Dedifferentiated amniotic fluid mesenchymal stem cell (primary cell): ENCODE measurements at regions not wholly inside any gene's neighbourhood (a gene's known extent, or its start where the extent isn't known, plus 50 kb on each side); places are given as distances from the start of the nearest gene placed in this dataset.
"Not testable (repeated sequence)": the region's sequence is repeated elsewhere in the genome, so short reads cannot be mapped to it uniquely, and the experiment has no call there.

Experiments used
- DNase-seq: peaks from one replicate; pipeline ENCODE4 v3.0.0-alpha.2; 2016; ENCODE audit errors: extremely low spot score

DNA sequence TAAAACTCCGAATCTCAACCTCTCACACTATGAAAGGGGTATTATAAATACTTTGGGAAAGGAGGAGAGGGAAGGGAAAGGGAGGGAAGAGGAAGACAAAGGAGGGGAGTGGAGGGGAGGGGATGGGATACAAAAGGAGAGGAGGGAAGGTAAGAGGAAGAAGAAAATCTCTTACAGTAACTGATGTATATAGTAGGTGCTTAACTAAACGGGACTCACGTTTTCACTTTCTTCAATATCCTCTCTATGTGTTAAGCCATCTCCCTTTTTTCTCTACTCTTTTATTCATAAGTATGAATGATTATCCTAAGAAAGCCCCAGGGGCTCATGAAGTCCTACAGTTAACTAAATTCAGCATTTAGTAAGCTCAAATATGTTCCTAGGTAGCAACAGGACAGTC, 729.6 kb upstream of the NR2F2 start:
- DNase-seq, result no peak

DNA sequence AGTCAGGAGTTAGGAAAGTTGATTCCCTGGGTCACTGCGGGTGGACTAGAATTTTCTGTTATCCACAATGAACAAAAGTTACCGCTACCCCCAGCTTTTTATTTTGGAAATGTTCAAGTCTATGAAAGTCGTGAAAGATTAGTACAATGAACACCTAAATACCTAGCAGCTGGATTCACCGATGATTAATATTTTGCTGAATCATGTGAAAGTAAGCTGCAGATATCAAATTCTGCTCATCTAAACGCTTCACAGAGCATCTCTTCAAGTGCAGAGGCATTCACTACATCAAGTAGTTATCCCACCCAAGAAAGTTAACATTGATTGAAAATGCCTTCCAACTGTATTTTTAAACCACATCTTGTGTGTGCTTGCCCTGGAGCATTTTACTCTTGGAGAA, 729.0 kb upstream of the NR2F2 start:
- DNase-seq, result no peak

DNA sequence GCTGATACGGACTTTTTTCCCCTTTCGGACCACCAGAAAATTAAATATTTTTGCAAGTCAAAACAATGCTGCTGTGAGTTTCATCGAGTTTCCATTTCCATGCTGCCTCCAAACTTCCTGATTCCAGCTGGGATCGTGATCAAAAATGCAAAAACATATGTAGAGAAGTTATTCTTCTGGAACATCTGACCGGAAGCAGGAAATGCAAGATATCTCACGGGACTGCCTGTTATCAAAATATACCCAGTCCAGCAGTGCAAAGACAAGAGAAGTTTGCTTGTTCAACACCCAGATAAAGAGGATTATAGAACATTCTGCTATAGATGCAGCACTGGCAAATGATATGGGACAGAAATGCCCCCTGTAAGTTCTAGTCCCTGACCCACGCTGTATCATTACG, 726.7 kb upstream of the NR2F2 start:
- no peak for DNase-seq

DNA sequence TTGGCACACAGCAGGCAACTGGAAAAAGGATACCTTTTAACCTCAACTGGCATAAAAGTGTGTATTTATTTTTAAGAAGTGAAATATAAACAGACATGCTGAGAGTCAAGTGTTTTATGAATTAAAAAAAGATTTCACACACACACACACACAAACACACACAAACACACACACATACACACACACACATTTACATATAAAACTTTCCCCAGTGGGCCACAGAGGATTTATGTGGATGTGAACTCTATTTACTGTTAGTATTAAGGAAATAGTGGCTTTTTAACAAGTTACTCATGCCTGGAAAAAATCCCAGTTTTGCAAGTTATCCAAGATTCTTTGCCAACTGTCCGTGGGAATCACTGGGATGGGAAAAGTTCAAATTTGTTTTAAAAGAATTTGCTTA, 725.9 kb upstream of the NR2F2 start:
- DNase-seq, result peak; percentile 70

DNA sequence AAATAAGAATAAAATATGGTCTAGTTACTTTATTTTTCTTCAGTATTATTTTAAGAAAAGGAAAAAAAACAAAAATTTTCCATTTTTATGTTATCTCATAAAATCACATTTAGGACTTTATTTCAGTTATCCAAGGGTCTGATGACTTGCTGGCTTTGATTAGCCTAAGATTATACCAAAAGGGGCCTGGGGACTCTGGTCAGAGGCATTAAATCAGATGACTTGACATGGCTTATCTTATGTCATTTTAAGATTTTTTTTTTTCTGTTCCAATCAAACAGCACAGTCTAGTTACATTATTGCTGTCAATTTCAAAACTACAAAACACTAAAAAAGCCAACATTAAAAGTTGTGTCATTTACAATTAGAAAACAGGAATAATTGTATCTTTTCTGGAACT, 725.4 kb upstream of the NR2F2 start:
- no peak for DNase-seq

DNA sequence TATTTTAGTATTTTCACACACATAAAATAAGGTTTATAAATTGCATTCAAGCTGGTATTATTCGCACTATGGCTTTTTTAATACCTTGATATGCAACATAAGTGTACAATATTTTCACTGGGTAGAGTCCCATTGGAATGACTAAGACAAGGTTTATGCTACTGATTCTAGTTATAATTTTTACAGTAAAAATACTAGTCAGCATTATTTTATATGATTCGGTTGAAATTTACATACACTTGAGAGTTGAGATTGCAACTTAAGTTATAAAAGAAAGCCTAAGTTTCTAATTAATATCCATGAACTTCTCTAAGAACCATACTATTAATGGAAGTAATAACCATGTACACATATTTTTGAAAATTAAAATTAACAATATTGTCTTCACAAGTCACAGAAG, 723.9 kb upstream of the NR2F2 start:
- DNase-seq, result no peak

DNA sequence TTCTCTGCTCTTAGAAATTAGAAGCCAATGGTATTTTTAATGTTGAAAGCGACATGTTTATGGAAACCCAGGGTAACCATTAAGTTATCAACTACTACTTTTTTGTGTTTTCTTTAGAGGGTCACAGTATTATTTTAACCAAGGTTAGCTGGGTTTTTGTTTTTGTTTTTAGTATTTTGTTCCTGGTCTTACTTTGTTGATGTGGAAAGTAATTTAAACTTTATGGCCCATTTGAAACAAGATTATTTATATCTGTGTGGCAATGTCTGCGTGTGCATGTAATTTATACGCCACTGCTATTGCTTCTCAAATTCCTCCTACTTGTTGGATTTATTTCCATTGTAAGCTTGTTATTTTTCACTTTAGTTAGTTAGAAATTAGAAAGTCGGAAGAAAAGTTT, 722.1 kb upstream of the NR2F2 start:
- no peak for DNase-seq

DNA sequence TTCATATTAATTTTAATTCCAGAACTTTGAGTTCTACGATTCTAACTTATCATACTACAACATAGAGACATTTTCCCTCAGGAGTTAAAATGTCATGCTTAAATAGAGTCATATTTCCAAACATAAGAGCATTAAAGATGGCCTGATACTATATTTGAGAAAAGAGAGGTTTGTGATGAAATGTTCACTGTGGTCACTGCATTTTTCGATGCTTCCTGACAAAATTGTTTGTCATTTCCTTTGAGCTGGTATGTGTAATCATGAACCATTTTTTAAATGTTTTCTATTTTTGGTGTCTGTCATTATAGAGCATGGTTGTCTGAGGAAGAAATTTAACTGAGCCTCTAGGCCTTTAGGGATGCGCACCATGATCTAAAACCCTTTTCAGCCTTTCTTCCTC, 721.4 kb upstream of the NR2F2 start:
- DNase-seq, result no peak

DNA sequence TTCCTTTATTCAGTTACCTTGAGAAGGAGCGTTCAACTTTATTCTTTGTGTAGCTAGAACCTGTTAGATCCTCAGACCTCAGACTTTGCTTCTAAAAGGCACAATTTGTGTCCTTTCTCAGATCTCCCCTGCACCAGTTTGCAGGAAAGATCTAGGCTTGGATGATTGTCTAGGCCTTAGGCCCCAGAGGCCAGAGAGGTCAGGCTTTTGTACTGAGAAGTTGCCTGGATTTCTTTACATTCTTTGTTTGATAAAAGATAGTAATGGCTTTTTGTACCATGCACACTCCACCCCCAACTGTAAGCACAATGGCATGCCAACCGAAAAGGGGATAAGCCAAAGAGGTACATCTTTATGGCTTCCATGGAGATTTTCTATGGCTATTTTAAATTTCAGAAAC, 719.6 kb upstream of the NR2F2 start:
- DNase-seq, result no peak

DNA sequence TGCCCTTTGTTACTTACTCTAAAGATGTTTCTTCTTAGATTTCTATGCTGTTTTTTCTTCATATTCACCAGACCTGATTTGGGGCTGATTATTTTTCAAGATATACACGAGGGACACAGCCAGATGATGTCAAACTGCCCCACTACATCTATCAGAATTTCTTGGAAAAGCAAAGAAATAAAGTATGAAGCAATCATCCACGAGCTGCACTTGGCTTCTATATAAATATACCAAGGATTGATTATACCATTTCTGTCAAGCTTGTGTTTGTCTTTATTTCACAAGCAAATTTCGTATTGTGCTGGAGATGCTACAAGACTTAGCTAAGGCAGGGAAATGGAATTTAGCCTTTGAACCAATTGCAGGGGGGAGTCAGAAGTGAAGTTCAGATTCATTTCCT, 715.1 kb upstream of the NR2F2 start:
- DNase-seq, result no peak

DNA sequence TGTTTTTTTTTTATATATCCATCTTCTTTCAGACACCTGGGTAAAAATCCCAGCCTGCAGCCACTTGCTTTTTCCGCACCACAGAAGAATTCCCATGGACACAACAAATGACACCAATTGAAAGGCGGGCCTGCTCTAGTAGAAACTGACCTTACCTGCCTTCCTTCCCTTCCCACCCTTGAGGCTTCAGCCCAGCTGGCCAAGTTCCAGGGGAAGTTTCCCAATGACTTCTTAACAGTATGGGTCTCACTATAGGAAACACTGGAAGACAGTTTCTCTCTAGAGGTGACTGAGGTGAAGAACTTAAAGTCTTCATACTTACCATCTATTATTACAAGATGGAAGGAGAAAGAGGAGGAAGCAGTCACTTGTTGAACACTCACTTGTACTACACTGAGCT, 714.2 kb upstream of the NR2F2 start:
- DNase-seq, result no peak

DNA sequence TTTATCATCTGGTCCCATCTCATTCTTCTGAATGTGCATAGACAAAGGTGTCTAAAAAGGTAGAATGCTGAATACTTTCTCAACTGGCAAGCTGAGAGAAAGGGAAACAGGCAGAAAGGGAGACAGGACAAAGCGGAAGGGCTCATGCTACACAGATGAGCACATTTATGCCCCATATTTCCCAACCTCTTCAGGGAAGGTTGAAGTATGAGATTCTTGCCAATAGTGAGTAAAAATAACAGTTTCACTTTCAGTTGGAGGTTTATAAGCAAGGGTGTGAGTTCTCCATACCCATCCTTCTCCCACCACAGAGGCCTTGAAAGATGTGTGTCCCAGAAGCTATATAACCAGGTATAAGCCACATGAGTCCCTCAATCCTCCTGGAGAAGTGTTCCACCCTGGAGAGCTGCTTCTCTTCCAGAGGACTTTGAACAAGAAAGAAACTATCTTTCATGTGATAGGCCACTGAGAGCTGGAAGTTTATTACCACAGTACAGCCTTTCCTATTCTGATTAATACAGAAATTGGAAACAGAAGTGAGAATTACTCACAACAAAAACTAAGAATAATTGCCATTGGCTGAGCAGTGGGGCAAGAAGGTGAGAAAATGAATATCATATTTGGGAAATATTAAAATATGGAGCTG, 709.4 kb upstream of the NR2F2 start:
- no peak for DNase-seq

DNA sequence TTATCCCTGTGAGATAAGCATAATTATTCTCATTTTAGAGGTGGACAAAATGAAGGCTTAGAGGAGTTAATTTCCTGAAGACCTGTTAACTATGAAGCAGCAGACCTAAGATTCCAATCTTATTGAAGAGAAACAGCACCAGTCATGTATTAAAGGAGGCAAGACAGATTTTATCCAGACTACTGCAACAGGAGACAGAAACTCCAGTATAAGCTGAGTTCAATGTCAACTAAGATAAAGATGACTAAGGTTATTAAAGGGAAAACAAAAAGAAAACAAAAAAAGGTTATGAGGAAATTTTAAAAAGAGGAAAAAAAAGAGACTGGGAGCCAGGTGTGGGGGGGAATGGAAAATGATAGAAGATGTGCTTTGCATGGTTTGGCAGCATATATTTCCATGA, 707.7 kb upstream of the NR2F2 start:
- DNase-seq, result no peak

DNA sequence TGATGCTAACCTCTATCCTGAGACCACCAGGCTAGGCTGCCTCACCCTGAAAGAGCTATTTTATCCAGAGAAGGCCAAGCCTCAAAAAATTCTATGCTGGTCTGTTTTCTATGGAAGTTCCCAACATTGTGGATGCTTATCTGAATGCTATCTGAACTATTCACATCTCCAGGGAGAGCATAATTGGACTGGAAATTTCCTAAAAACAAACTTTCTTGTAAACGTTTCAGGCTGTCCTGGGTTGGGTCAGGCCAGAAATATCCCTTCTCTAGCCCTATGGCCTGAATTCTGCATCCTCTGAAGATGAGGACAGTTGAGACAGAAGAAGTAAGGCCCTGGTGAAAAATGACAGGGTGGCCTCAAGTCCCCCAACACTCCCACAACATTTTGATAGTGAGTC, 706.4 kb upstream of the NR2F2 start:
- DNase-seq, result no peak

DNA sequence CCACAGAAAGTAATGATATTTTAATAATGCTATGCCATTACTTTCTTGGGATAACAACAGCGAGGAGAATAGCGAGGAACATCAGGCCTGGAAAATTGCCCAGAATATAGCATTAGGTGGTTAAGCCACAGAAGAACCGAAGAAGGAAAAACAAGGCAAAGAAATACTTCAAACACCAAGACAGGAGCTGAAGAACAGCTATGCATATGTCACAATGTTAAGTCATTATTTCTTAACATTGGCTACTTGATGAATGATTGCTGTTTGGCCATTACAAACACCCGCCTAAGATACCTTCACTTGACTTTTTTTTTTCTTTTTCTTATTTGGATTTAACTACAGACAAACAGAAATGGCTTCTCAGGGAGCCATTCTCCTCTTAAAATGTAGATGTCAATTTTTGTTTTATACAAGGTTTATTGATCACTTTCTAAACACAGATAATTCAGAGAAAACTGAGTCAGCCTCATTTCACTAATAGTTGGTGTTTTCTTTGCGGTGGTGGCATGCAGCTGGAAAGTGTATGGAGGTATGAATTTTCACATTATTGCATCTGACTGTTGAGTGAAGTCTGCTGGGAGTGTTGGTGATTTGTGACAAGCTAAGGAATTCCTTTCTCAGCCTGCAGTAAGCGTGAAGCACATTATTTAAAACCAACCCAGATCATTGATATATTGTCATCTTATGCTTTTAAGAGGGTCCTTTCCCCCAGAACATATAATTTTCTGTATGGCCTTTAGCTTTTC, 705.7 kb upstream of the NR2F2 start:
- no peak for DNase-seq

DNA sequence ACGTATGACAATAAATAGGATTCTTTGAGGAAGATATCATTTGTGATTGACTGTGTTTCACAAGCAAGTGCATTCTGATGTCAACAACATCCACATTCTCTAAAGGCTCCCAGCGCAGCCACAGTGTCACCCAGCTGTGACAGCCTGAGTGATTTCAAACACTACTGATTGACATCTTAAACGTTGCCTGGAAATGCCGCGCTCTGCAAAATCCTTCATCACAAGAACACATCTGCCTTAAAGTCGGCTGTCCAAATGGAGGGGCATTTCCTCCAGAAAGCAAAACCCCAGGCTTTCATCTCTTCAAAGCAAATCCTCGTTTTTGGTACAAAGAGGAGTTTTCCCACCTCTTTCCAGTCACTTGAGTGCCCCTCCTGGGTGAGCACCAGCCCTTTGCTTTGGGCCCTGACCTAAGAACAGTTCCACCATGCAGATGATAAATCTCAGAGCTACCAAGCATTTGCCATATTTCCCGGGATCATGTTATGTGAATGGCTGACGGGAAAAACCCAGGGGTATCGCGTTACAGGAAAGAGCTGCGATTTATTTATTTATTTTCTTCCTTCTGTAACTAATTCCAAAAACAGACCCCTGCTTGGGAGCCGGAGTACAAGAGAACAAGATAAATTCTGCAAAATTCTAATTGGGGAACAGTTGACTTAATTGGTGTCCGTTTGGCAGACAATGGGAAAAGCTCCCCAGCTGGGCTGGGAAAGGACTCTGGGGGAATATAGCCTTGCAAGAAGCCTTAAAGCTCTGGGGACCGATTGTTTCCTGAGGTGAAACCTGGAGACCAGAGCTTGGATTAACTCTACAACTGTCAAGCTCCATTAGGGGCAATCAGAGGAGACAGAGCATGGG, 703.8 kb upstream of the NR2F2 start:
- no peak for DNase-seq

DNA sequence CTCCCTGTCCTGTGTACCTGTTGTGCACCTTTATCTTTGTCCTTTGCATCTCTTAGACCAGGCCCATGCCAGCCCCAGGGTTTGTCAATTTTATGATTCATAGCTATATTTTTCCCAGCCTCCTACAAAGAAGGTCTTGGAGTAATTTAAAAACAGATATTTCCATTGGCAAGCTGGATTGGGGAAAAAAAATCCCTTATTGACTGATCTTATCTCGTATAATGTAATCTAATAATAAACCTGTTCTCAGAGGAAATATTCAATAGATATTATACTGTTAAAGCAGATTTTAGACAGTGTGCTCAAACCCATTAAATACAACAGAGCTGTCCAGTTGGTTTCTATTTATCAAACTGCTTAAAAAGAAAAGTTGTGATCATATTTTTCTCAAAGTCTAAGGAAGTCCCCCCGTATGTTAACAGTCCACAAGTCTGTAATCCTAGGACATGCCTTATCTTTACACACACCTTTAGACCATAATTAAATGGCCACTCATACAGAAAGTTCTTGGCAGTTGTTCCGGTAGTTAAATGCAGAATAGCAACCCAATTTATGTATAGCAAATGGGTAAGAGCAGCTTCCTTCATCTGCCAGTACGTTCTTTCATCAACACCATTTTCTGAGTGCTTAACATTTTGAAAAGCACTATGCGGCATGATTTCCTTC, 700.9 kb upstream of the NR2F2 start:
- no peak for DNase-seq

DNA sequence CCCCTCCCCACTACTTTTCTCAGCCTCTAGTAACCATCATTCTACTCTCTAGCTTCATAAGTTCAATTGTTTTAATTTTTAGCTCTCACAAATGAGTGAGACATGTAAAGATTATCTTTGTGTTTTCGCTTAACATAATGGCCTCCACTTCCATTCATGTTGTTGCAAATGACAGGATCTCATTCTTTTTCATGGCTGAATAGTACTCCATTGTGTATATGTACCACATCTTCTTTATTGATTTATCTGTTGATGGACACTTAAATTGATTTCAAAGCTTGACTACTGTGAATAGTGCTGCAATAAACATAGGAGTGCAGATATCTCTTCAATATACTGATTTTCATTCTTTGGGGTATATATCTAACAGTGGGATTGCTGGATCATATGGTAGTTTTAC, 699.8 kb upstream of the NR2F2 start:
- no peak for DNase-seq

DNA sequence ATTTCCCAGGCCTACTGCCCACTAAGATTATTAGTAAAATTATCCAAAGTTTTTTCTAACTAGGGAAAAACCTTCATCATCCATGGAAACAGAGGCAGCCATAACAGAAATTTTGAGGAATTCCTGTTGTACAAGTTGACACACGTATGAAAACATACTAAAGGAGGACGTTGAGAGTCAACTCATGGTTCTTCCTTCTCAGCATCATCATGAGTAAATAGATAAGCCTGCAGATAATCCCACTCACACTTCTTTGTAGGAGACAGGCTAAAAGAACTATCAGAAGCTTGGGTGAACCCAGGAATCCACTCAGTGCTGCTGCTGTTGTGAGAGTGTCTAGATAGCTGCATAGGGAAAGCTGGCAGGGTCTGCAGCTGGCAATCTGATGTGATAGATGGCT, 694.8 kb upstream of the NR2F2 start:
- DNase-seq, result no peak

DNA sequence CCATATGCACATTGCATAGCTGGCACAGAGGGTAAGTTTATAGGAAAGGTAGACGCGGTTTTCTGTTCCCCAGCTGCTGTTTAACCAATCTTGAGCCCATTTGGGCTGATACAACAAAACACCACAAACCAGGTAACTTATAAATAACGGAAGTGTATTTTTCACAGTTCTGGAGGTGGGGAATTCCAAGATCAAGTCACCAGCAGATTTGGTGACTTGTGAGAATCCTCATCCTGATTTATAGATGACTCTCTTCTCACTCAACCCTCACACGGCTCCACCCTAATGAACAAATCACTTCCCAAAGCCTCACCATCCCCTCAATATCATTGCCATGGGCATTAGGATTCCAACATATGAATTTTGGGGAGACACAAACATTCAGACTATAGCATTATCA, 694.4 kb upstream of the NR2F2 start:
- DNase-seq, result no peak

DNA sequence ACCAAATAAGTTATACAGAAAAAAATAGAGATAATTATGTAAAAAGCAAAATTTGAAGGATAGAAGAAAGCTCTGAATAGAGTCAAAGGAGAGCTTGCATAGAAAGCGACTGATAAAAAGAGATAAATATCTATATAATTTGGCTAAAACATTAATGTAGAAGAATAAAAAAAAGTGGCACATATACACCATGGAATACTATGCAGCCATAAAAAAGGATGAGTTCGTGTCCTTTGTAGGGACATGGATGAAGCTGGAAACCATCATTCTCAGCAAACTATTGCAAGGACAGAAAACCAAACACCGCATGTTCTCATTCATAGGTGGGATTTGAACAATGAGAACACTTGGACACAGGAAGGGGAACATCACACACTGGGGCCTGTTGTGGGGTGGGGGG, 693.3 kb upstream of the NR2F2 start:
- not testable (repeated sequence) for DNase-seq

DNA sequence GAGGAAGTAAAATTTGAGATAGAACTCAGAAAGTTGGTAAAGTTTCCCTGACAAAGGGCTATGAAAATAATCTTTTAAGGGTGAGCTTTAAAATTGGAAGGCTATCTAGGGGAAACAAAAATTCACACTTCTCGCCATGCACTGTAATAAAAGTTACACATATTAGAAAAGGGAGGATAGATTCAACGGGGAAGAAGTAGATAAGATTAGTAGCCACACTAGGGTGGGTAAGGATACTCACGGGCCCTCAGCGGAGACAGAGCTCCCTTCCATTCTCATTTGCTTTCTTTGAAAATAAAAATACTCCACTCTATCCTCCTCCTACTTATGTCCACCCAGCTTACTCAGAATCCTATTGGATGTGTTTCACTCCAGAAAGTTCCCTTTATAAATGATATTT, 691.3 kb upstream of the NR2F2 start:
- DNase-seq, result no peak
